GM12874 (cell line): ENCODE measurements at regions not wholly inside any gene's neighbourhood (a gene's known extent, or its start where the extent isn't known, plus 50 kb on each side); places are given as distances from the start of the nearest gene placed in this dataset.

ENCODE experiments used
- TF ChIP-seq, protein P1 (sequence below): IDR thresholded peaks from 2 replicates; pipeline ENCODE4 v1.5.1; 2011; ENCODE audit warnings: low read depth, mild to moderate bottlenecking, control low read depth, low read length, moderate library complexity; ENCODE audit not compliant: insufficient read depth

DNA sequence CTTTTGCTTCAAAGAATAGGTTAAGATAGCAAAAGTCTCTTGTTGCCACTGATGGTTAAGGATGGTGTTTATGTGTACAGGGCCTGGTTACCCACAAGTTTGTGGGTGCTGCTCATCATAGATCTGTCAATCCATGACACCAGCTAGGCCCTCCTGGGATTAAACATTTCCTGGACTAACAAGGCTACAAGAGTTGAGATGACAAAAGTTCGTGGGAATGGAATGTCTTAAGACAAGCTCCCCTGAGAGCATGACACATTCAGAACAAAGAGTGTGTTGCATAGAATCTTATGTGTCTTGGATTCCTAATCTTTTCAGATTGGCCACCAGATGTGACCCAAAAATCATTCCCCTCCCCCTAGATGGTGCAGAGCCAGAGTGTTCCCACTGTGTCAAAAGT lies 592.5 kb upstream of the USP15 start:
- TF ChIP-seq, protein P1, sequence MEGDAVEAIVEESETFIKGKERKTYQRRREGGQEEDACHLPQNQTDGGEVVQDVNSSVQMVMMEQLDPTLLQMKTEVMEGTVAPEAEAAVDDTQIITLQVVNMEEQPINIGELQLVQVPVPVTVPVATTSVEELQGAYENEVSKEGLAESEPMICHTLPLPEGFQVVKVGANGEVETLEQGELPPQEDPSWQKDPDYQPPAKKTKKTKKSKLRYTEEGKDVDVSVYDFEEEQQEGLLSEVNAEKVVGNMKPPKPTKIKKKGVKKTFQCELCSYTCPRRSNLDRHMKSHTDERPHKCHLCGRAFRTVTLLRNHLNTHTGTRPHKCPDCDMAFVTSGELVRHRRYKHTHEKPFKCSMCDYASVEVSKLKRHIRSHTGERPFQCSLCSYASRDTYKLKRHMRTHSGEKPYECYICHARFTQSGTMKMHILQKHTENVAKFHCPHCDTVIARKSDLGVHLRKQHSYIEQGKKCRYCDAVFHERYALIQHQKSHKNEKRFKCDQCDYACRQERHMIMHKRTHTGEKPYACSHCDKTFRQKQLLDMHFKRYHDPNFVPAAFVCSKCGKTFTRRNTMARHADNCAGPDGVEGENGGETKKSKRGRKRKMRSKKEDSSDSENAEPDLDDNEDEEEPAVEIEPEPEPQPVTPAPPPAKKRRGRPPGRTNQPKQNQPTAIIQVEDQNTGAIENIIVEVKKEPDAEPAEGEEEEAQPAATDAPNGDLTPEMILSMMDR = no peak

DNA sequence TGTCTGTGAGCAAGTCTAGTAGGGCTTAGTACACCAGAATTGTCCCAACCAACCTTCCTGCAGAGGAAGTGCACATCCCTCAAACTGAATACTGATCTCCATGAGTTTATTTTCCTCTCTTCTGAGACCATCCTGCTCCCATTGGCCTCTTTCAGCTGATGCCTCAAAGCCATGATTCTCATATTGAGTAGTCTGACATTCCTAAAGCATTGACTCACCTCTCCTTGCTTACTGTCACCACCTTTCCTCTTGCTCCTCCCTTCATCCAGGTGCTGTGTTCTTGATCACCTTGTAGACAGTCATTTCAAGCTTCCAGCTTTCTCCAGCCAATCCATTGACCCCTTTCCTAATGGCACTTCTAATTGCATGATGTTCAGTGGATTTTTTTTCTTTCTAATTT lies 583.7 kb upstream of the USP15 start:
- TF ChIP-seq, protein P1 = no peak

DNA sequence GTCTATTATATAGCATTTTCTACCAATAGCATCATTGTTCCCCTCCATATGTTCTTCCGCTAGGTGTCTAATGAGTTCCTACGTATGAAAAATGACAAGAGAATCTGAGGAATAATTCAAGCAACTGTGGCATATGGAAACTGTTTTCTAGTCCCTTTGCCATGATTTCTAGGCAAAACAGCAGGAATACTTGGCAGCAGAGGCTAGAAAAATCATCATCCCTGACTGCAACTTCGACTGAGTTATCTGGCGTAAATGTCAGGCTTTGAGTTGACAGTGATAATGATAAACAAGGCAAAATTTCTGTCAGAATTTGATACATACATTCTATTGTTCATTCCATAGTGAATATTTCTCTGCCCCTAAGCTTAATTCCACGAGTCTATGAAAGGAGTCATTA lies 572.8 kb upstream of the USP15 start:
- TF ChIP-seq, protein P1 = no peak

DNA sequence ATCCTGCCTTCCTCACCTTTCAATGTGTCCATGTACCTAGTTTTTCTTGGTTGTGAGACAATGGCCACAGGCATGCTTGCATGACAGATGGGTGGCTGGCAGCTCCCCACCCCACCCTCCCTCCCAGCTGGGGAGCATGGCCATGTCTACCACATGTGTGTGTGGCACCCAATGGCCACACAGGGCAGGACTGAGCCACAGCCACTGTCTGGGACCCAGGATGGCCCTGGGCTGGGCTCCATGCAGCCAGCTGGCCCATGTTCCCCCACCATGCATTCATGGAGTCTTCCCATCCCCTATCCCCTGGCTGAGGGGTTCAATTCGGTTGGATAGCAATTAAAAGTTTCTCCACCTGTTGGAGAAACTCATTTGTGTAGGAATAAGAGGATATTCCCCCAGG lies 566.0 kb upstream of the USP15 start:
- TF ChIP-seq, protein P1 = no peak

DNA sequence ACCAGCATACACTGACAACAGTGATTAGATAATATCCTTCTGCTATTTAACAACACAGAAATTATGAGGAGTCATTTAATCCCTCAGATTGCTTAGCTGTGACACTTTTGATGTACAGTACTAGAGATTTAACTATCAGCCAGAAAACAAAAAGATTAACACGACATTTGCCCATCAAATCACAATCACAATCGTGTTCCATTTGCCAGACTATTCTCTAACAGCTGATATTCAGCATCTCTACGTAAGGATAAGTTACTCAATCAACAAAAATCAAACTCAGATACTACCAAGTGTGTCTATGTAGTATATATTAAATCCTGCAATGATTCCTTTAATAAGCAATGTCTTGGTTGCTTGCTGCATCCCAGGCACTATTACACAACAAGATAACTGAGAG lies 558.7 kb upstream of the USP15 start:
- TF ChIP-seq, protein P1 = no peak

DNA sequence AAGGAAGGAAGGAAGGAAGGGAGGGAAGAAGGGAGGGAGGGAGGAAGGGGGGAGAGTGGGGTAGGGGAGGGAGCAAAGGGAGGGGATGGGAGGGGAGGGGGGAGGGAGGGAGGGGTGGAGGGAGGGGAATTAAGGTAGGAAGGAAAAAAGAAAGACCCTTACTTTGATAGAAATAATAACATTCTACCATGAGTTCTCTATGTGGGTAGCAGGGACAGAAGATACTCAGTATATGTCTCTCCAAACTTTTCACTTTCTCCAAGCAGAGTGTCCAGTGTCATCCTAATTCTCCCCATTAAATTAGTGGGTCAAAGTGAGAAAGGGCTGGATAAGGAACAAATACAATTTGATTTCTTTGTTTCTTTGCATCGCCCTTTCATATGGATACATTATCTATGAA lies 553.4 kb upstream of the USP15 start:
- TF ChIP-seq, protein P1 = no peak

DNA sequence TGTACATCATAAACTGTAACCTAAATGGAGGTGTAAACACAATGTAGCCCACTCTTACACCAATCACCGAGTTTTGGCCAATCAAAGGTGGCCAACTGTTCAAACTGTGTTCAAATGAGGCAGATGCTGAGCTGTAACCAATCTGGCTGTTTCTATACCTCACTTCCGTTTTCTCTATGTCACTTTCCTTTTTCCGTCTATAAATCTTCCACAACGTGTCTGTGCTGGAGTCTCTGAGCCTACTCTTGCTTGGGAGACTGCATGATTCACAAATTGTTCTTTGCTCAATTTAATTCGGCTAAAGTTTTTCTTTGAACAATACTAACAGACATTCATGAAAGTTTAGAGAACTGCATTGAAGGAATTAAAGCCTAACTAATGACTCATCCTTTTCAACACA lies 547.1 kb upstream of the USP15 start:
- TF ChIP-seq, protein P1 = no peak

DNA sequence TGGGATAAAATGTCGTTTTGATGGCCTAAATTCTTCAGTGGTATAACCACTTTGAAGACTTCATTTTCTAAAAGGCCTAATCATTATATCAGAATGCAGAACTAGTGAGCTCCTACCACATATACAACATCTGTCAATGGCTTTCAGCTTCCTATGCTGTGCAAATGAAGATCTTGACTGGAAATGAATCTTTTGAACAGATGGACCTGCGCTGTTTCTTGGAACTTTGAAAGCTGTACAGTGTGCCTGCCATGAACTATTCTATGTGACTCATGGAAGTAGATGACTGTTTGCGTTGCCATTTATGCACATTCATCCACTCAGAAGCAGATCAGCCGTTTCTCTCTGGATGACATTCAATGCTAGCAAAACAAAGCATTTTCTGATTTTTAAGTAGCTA lies 542.2 kb upstream of the USP15 start:
- TF ChIP-seq, protein P1 = no peak
